Natural killer cell (primary cell): ENCODE measurements at regions not wholly inside any gene's neighbourhood (a gene's known extent, or its start where the extent isn't known, plus 50 kb on each side); places are given as distances from the start of the nearest gene placed in this dataset.

Experiments
- ATAC-seq, 3 donors: fragments of 150-1000 bp in 2 of 3; fragments of 200-7000 bp in 1 of 3; cut with Tn5 transposase; 1 replicate in 1 of 3; 2 replicates in 2 of 3; pipeline ENCODE4 v1.10.0; 2021; ENCODE audit warnings: mild to moderate bottlenecking in 2 of 3, moderate library complexity in 2 of 3
- DNase-seq, 2 donors: peaks; one replicate each; pipeline versions ENCODE4 v3.0.0 to v3.0.0-alpha.2; 2013 to 2021; ENCODE audit warnings: mixed read lengths in 1 of 2
- H3K27ac ChIP-seq: one replicate; pipeline ENCODE4 v1.5.1; 2013; ENCODE audit warnings: mild to moderate bottlenecking, low read length
- H3K27me3 ChIP-seq: one replicate; pipeline ENCODE4 v1.6.1; 2013; ENCODE audit warnings: low read length; ENCODE audit not compliant: control insufficient read depth, insufficient read depth
- H3K36me3 ChIP-seq: one replicate; pipeline ENCODE4 v1.6.1; 2013; ENCODE audit warnings: low read length; ENCODE audit not compliant: control insufficient read depth, insufficient read depth
- H3K4me1 ChIP-seq: one replicate; pipeline ENCODE4 v1.6.1; 2013; ENCODE audit warnings: low read length; ENCODE audit not compliant: control insufficient read depth, insufficient read depth
- H3K4me3 ChIP-seq: one replicate; pipeline ENCODE4 v1.5.1; 2013; ENCODE audit warnings: low read length
- H3K9me3 ChIP-seq: one replicate; pipeline ENCODE4 v1.6.1; 2013; ENCODE audit warnings: low read length; ENCODE audit not compliant: control insufficient read depth, insufficient read depth
- H3K27ac Mint-ChIP-seq, 2 donors: one replicate each; pipeline ENCODE4 v1.8.0; 2022; ENCODE audit warnings: mild to moderate bottlenecking in 2 of 2, mixed read lengths in 2 of 2, moderate library complexity in 1 of 2
- H3K27me3 Mint-ChIP-seq, 2 donors: one replicate each; pipeline ENCODE4 v1.8.0; 2022; ENCODE audit warnings: low read depth in 2 of 2, mixed read lengths in 2 of 2
- H3K36me3 Mint-ChIP-seq: one replicate; pipeline ENCODE4 v1.8.0; 2022; ENCODE audit warnings: mixed read lengths
- H3K4me1 Mint-ChIP-seq, 2 donors: one replicate each; pipeline ENCODE4 v1.8.0; 2022; ENCODE audit warnings: mixed read lengths in 2 of 2
- H3K4me3 Mint-ChIP-seq: one replicate; pipeline ENCODE4 v1.8.0; 2022; ENCODE audit warnings: mild to moderate bottlenecking, moderate library complexity, mixed read lengths
- H3K9me3 Mint-ChIP-seq, 2 donors: one replicate each; pipeline ENCODE4 v1.8.0; 2022; ENCODE audit warnings: mixed read lengths in 2 of 2
- CTCF ChIP-seq: fragments of 200-600 bp; IDR thresholded peaks from one replicate; pipeline ENCODE4 v1.8.0; 2022; ENCODE audit warnings: antibody characterized with exemption
- WGBS: methylation state at CpG from one replicate; pipeline ENCODE4 v1.1.7; 2013; ENCODE audit warnings: missing lambda C conversion rate; ENCODE audit not compliant: insufficient coverage; 5-methylcytosine and 5-hydroxymethylcytosine counted together
- intact Hi-C: fragments of 100-400 bp; cut with micrococcal nuclease; formaldehyde crosslinking; loops from one replicate; pipeline ENCODE4 v1.14.2; 2022

GRCh38 chr6:134854366-134854765 lies 95.5 kb downstream of the ALDH8A1 start:
- H3K4me3 Mint-ChIP-seq = no peak overlapping the region
- intact Hi-C loops = no loop called here
- WGBS = 62% methylated on average over 3 of the region's 3 CpGs
- no peak for ATAC-seq
- TF ChIP-seq CTCF = no peak
- Histone ChIP-seq H3K9me3 (no peaks in the 10 kb centered on the region), H3K36me3 (no peaks in the 10 kb centered on the region), H3K27me3 (no peaks in the 10 kb centered on the region), H3K27ac (no peak overlapping the region), H3K4me3 (no peak overlapping the region), H3K4me1 (no peaks in the 10 kb centered on the region)
- H3K4me1 Mint-ChIP-seq = no peaks in the 10 kb centered on the region
- H3K27me3 Mint-ChIP-seq = peaks cover 0 to 22% of the 10 kb centered on the region in 2 donors
- no peaks in the 10 kb centered on the region for H3K36me3 Mint-ChIP-seq
- no peak overlapping the region for H3K27ac Mint-ChIP-seq
- no peak for DNase-seq
- no peaks in the 10 kb centered on the region for H3K9me3 Mint-ChIP-seq

GRCh38 chr6:134853111-134854055 lies 96.5 kb downstream of the ALDH8A1 start:
- Mint-ChIP-seq H3K4me1 (no peaks in the 10 kb centered on the region), H3K27me3 (peaks cover 0 to 21% of the 10 kb centered on the region in 2 donors), H3K9me3 (no peaks in the 10 kb centered on the region), H3K4me3 (no peak overlapping the region), H3K27ac (no peak overlapping the region), H3K36me3 (no peaks in the 10 kb centered on the region)
- no peak for DNase-seq
- no peak overlapping the region for H3K27ac ChIP-seq
- no peaks in the 10 kb centered on the region for H3K4me1 ChIP-seq
- H3K9me3 ChIP-seq = no peaks in the 10 kb centered on the region
- intact Hi-C loops = no loop called here
- 81% methylated on average over 7 of the region's 7 CpGs for WGBS
- TF ChIP-seq CTCF = no peak
- no peak overlapping the region for H3K4me3 ChIP-seq
- H3K36me3 ChIP-seq = no peaks in the 10 kb centered on the region
- ATAC-seq = no peak
- H3K27me3 ChIP-seq = no peaks in the 10 kb centered on the region

GRCh38 chr6:134851548-134851947 lies 98.4 kb downstream of the ALDH8A1 start:
- Mint-ChIP-seq H3K36me3 (no peaks in the 10 kb centered on the region), H3K4me1 (no peaks in the 10 kb centered on the region), H3K27ac (no peak overlapping the region), H3K27me3 (peaks cover 0 to 17% of the 10 kb centered on the region in 2 donors), H3K9me3 (no peaks in the 10 kb centered on the region), H3K4me3 (no peak overlapping the region)
- H3K36me3 ChIP-seq = no peaks in the 10 kb centered on the region
- intact Hi-C loops = no loop called here
- no peaks in the 10 kb centered on the region for H3K27me3 ChIP-seq
- H3K4me3 ChIP-seq = no peak overlapping the region
- DNase-seq = no peak
- H3K4me1 ChIP-seq = no peaks in the 10 kb centered on the region
- ATAC-seq = no peak
- WGBS = 95% methylated on average over 6 of the region's 6 CpGs
- no peak overlapping the region for H3K27ac ChIP-seq
- TF ChIP-seq CTCF = no peak
- no peaks in the 10 kb centered on the region for H3K9me3 ChIP-seq
